ENCODE measurements at regions not wholly inside any gene's neighbourhood (a gene's known extent, or its start where the extent isn't known, plus 50 kb on each side); places are given as distances from the start of the nearest gene placed in this dataset.

DNA sequence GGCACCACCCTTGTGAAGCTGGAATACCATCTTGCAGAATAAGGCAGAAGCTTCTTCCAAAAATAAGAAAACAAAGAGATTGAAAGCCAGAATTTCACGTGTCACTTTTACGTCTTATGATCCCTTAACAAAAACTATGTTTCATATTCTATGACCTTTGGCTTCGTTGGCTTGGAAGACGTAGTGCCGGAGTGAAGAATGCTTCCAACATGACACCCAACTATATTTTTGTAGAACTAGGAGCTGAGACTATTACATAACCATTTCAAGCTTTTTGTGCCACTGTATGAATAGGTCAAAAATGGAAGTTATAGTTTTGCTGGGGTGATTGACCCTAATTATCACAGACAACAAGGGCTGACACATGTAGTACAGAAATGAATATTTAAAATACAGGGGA, 996.2 kb downstream of the ADGRL3 start:
- Histone ChIP-seq H4K5ac (ENCODE audit: low read depth, low read length) (no peak overlapping the region), H3K9ac (ENCODE audit: low read depth, low read length) (no peak overlapping the region), H3K4me2 (ENCODE audit: low read depth, low read length) (no peak overlapping the region), H3K27me3 (ENCODE audit: control insufficient read depth, insufficient read depth, low read length) (no peaks in the 10 kb centered on the region), H2BK120ac (ENCODE audit: low read depth, low read length) (no peak overlapping the region), H3K9me1 (ENCODE audit: insufficient read depth, low read length) (no peaks in the 10 kb centered on the region), H3K56ac (ENCODE audit: extremely low read depth, insufficient read depth, low read length) (no peak overlapping the region), H4K8ac (ENCODE audit: low read depth in 2 of 2, low read length in 2 of 2) (no peak overlapping the region), H2BK15ac (ENCODE audit: low read depth, low read length) (no peak overlapping the region), H2BK20ac (ENCODE audit: low read depth, low read length) (no peak overlapping the region), H3K79me1 (ENCODE audit: low read depth in 1 of 2, low read length in 2 of 2) (no peaks in the 10 kb centered on the region), H3K4me1 (ENCODE audit: control insufficient read depth, insufficient read depth, low read length) (no peaks in the 10 kb centered on the region), H3K14ac (replicated peaks; ENCODE audit: low read depth, low read length) (no peak overlapping the region), H2BK5ac (ENCODE audit: low read depth, low read length, poor library complexity, severe bottlenecking) (no peak overlapping the region), H3K4ac (ENCODE audit: low read depth, low read length) (no peak overlapping the region), H2AFZ (replicated peaks; ENCODE audit: low read length, poor library complexity) (no peak overlapping the region), H3K18ac (ENCODE audit: low read depth, low read length) (no peak overlapping the region), H3K4me3 (ENCODE audit: insufficient read depth, low read depth, low read length) (no peak overlapping the region), H3K23ac (ENCODE audit: low read depth, low read length) (no peak overlapping the region), H2AK9ac (replicated peaks; ENCODE audit: low read depth, low read length, poor library complexity) (no peak overlapping the region), H3K27ac (ENCODE audit: insufficient read depth, low read length) (no peak overlapping the region), H3K9me3 (ENCODE audit: control insufficient read depth, insufficient read depth, low read length) (no peaks in the 10 kb centered on the region; the same call in 1 of the 2 replicates), H4K20me1 (ENCODE audit: insufficient read depth, low read length) (no peaks in the 10 kb centered on the region), H2AK5ac (ENCODE audit: low read depth, low read length) (no peak overlapping the region), H4K91ac (ENCODE audit: insufficient read depth, low read depth, low read length) (no peak overlapping the region), H3K36me3 (ENCODE audit: control insufficient read depth, insufficient read depth, low read length) (no peaks in the 10 kb centered on the region)
- BruUV-seq (replicated peaks) = no TSS peak
- dilution Hi-C loops (cut with HindIII; ENCODE audit: low sequenced_read_pairs, unreplicated experiment) (no loop called here), in situ Hi-C loops (cut with MboI; ENCODE audit: low sequenced_read_pairs) (no loop called here), intact Hi-C loops (cut with micrococcal nuclease) (no loop called here)
- DNase-seq (no peak), ATAC-seq (ENCODE audit: low read depth) (no peak)
- CTCF ChIA-PET = no interaction called here
- POLR2A ChIA-PET (ENCODE audit: unreplicated experiment) = no interaction called here
- no CpG with 5 or more reads among the region's 5 CpGs for WGBS, 2 experiments (ENCODE audit: extremely low coverage in 2 of 2, insufficient read length in 1 of 2)
- TF ChIP-seq, protein P1, sequence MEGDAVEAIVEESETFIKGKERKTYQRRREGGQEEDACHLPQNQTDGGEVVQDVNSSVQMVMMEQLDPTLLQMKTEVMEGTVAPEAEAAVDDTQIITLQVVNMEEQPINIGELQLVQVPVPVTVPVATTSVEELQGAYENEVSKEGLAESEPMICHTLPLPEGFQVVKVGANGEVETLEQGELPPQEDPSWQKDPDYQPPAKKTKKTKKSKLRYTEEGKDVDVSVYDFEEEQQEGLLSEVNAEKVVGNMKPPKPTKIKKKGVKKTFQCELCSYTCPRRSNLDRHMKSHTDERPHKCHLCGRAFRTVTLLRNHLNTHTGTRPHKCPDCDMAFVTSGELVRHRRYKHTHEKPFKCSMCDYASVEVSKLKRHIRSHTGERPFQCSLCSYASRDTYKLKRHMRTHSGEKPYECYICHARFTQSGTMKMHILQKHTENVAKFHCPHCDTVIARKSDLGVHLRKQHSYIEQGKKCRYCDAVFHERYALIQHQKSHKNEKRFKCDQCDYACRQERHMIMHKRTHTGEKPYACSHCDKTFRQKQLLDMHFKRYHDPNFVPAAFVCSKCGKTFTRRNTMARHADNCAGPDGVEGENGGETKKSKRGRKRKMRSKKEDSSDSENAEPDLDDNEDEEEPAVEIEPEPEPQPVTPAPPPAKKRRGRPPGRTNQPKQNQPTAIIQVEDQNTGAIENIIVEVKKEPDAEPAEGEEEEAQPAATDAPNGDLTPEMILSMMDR (conservative IDR thresholded peaks at IDR 0.05; ENCODE audit: low read depth, low read length) = no peak
- TF ChIP-seq MAFK (IDR thresholded peaks at IDR 0.05; ENCODE audit: low read depth, low read length) = no peak
- TF ChIP-seq, protein P2, sequence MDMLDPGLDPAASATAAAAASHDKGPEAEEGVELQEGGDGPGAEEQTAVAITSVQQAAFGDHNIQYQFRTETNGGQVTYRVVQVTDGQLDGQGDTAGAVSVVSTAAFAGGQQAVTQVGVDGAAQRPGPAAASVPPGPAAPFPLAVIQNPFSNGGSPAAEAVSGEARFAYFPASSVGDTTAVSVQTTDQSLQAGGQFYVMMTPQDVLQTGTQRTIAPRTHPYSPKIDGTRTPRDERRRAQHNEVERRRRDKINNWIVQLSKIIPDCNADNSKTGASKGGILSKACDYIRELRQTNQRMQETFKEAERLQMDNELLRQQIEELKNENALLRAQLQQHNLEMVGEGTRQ (IDR thresholded peaks at IDR 0.05; ENCODE audit: low read depth, low read length) = no peak
- no peak for TF ChIP-seq CHD1 (IDR thresholded peaks at IDR 0.05; ENCODE audit: low read depth, low read length)
- no peak for TF ChIP-seq MAZ (IDR thresholded peaks at IDR 0.05; ENCODE audit: borderline replicate concordance, low read depth, low read length)

Data from IMR-90 (cell line).